H9 (cell line): ENCODE measurements at regions not wholly inside any gene's neighbourhood (a gene's known extent, or its start where the extent isn't known, plus 50 kb on each side); places are given as distances from the start of the nearest gene placed in this dataset.

Experiments
- DNase-seq: peaks from one replicate; pipeline ENCODE4 v3.0.0-alpha.2; 2017
- H2AFZ ChIP-seq: one replicate; pipeline ENCODE4 v1.6.1; 2013; ENCODE audit warnings: mild to moderate bottlenecking, low read length, control low read depth, moderate library complexity
- H2AK5ac ChIP-seq: 2 replicates; pipeline ENCODE4 v1.6.1; 2013; ENCODE audit warnings: low read length, control low read depth, mixed read lengths; ENCODE audit not compliant: insufficient read length
- H2BK120ac ChIP-seq: one replicate; pipeline ENCODE4 v1.6.1; 2013; ENCODE audit warnings: low read depth, mild to moderate bottlenecking, low read length, control low read depth, inconsistent platforms; ENCODE audit not compliant: poor library complexity, severe bottlenecking
- H2BK12ac ChIP-seq: 2 replicates; pipeline ENCODE4 v1.6.1; 2013; ENCODE audit warnings: low read length, control low read depth, mixed read lengths, low read depth; ENCODE audit not compliant: insufficient read length
- H2BK15ac ChIP-seq: 2 replicates; pipeline ENCODE4 v1.6.1; 2013; ENCODE audit warnings: low read depth, low read length, control low read depth
- H2BK20ac ChIP-seq: one replicate; pipeline ENCODE4 v1.6.1; 2013; ENCODE audit warnings: low read depth, mild to moderate bottlenecking, low read length, control low read depth, inconsistent platforms; ENCODE audit not compliant: poor library complexity, severe bottlenecking
- H2BK5ac ChIP-seq: 2 replicates; pipeline ENCODE4 v1.6.1; 2013; ENCODE audit warnings: low read length, control low read depth, mixed read lengths; ENCODE audit not compliant: insufficient read length
- H3K14ac ChIP-seq: 2 replicates; pipeline ENCODE4 v1.6.1; 2013; ENCODE audit warnings: low read length, control low read depth; ENCODE audit not compliant: insufficient read depth
- H3K18ac ChIP-seq: 2 replicates; pipeline ENCODE4 v1.6.1; 2013; ENCODE audit warnings: low read depth, mild to moderate bottlenecking, mixed read lengths, low read length, control low read depth; ENCODE audit not compliant: insufficient read length
- H3K23ac ChIP-seq: 2 replicates; pipeline ENCODE4 v1.6.1; 2013; ENCODE audit warnings: low read length, control low read depth, mixed read lengths, low read depth; ENCODE audit not compliant: insufficient read length
- H3K23me2 ChIP-seq: 2 replicates; pipeline ENCODE4 v1.6.1; 2013; ENCODE audit warnings: low read depth, mild to moderate bottlenecking, mixed read lengths, low read length, control low read depth; ENCODE audit not compliant: insufficient read length, poor library complexity, severe bottlenecking
- H3K27ac ChIP-seq: 2 replicates; pipeline ENCODE4 v1.5.1; 2013; ENCODE audit warnings: low read length, control low read depth, mixed read lengths, low read depth; ENCODE audit not compliant: insufficient read length
- H3K27me3 ChIP-seq: 2 replicates; pipeline ENCODE4 v1.6.1; 2013; ENCODE audit warnings: low read length, control low read depth, inconsistent platforms; ENCODE audit not compliant: insufficient read depth
- H3K4ac ChIP-seq: 2 replicates; pipeline ENCODE4 v1.6.1; 2013; ENCODE audit warnings: low read depth, mild to moderate bottlenecking, control low read depth, inconsistent platforms, low read length, moderate library complexity
- H3K4me1 ChIP-seq: 2 replicates; pipeline ENCODE4 v1.6.1; 2013; ENCODE audit warnings: low read length, control low read depth, inconsistent platforms; ENCODE audit not compliant: insufficient read depth
- H3K4me2 ChIP-seq: 2 replicates; pipeline ENCODE4 v1.6.1; 2013; ENCODE audit warnings: low read length, control low read depth, mixed read lengths; ENCODE audit not compliant: insufficient read length, insufficient read depth
- H3K56ac ChIP-seq: 2 replicates; pipeline ENCODE4 v1.6.1; 2013; ENCODE audit warnings: low read depth, mild to moderate bottlenecking, mixed read lengths, low read length, control low read depth; ENCODE audit not compliant: insufficient read length
- H3K79me1 ChIP-seq: 2 replicates; pipeline ENCODE4 v1.6.1; 2013; ENCODE audit warnings: low read depth, mild to moderate bottlenecking, moderate library complexity, low read length, control low read depth, inconsistent platforms; ENCODE audit not compliant: insufficient read depth, poor library complexity, severe bottlenecking
- H3K79me2 ChIP-seq: 2 replicates; pipeline ENCODE4 v1.6.1; 2013; ENCODE audit warnings: low read length, control low read depth, inconsistent platforms; ENCODE audit not compliant: insufficient read depth
- H3K9ac ChIP-seq: 2 replicates; pipeline ENCODE4 v1.6.1; 2013; ENCODE audit warnings: low read length, control low read depth, mixed read lengths; ENCODE audit not compliant: insufficient read length; ENCODE audit errors: extremely low read depth
- H3K9me3 ChIP-seq: one replicate; pipeline ENCODE4 v1.6.1; 2013; ENCODE audit warnings: low read depth, low read length, inconsistent platforms; ENCODE audit not compliant: control insufficient read depth
- H3T11ph ChIP-seq: one replicate; pipeline ENCODE4 v1.6.1; 2013; ENCODE audit warnings: mild to moderate bottlenecking, low read length, control low read depth, inconsistent platforms
- H4K20me1 ChIP-seq: one replicate; pipeline ENCODE4 v1.6.1; 2013; ENCODE audit not compliant: control insufficient read depth, insufficient read length, insufficient read depth
- H4K5ac ChIP-seq: 2 replicates; pipeline ENCODE4 v1.6.1; 2013; ENCODE audit warnings: low read depth, mild to moderate bottlenecking, mixed read lengths, low read length, control low read depth; ENCODE audit not compliant: insufficient read length
- H4K8ac ChIP-seq: replicated peaks from 2 replicates; pipeline ENCODE4 v1.6.1; 2013; ENCODE audit warnings: low read length, control low read depth, mixed read lengths, low read depth; ENCODE audit not compliant: insufficient read length
- H4K91ac ChIP-seq: 2 replicates; pipeline ENCODE4 v1.6.1; 2013; ENCODE audit warnings: low read depth, mild to moderate bottlenecking, moderate library complexity, mixed read lengths, low read length, control low read depth; ENCODE audit not compliant: insufficient read length
- H3K27ac Mint-ChIP-seq, 3 experiments: 2 replicates in 2 of 3; 3 replicates in 1 of 3; pipeline ENCODE4 v1.8.0; 2020 to 2021; ENCODE audit warnings: mixed read lengths in 3 of 3, mild to moderate bottlenecking in 1 of 3, moderate library complexity in 1 of 3
- H3K27me3 Mint-ChIP-seq: 2 replicates; pipeline ENCODE4 v1.8.0; 2021; ENCODE audit warnings: low read depth, mild to moderate bottlenecking, moderate library complexity, mixed read lengths
- H3K36me3 Mint-ChIP-seq, 3 experiments: 2 replicates in 2 of 3; 3 replicates in 1 of 3; pipeline ENCODE4 v1.8.0; 2020 to 2021; ENCODE audit warnings: low read depth in 3 of 3, mixed read lengths in 3 of 3; ENCODE audit not compliant: insufficient read depth in 1 of 3
- H3K4me1 Mint-ChIP-seq, 2 experiments: 2 replicates each; pipeline ENCODE4 v1.8.0; 2020; ENCODE audit warnings: mixed read lengths in 2 of 2
- H3K4me3 Mint-ChIP-seq, 2 experiments: 2 replicates in 1 of 2; 3 replicates in 1 of 2; pipeline ENCODE4 v1.8.0; 2020 to 2021; ENCODE audit warnings: mild to moderate bottlenecking in 2 of 2, mixed read lengths in 2 of 2, moderate library complexity in 1 of 2
- H3K9me3 Mint-ChIP-seq, 2 experiments: 2 replicates in 1 of 2; 3 replicates in 1 of 2; pipeline ENCODE4 v1.8.0; 2020; ENCODE audit warnings: mild to moderate bottlenecking in 2 of 2, mixed read lengths in 2 of 2, moderate library complexity in 1 of 2
- CTCF ChIP-seq: fragments of 200-600 bp; sonication (generic); conservative IDR thresholded peaks from 3 replicates; pipeline ENCODE4 v1.8.0; 2021; ENCODE audit warnings: antibody characterized with exemption, mild to moderate bottlenecking
- WGBS: extraction: QIAGEN DNeasy Blood & Tissue Kit; methylation state at CpG from one replicate; pipeline ENCODE4 v1.1.7; 2013; ENCODE audit warnings: missing lambda C conversion rate, low lambda C conversion rate, mixed read lengths; ENCODE audit not compliant: insufficient read length; ENCODE audit errors: extremely low coverage; 5-methylcytosine and 5-hydroxymethylcytosine counted together

GRCh38 chr12:131641315-131641714, 69.6 kb upstream of the SFSWAP start:
- Histone ChIP-seq H3K4ac (no peak overlapping the region), H2BK12ac (no peak overlapping the region), H3K27me3 (no peaks in the 10 kb centered on the region), H2BK5ac (no peak overlapping the region), H3K27ac (no peak overlapping the region), H2AK5ac (no peak overlapping the region), H3K23me2 (no peaks in the 10 kb centered on the region), H3K9me3 (no peaks in the 10 kb centered on the region), H3K23ac (no peak overlapping the region), H2BK120ac (no peak overlapping the region), H2BK15ac (no peak overlapping the region), H3K79me2 (no peaks in the 10 kb centered on the region), H3K18ac (no peak overlapping the region), H3K9ac (no peak overlapping the region), H3K79me1 (no peaks in the 10 kb centered on the region), H4K20me1 (no peaks in the 10 kb centered on the region), H3K56ac (no peak overlapping the region), H3K4me1 (peaks cover 5% of the 10 kb centered on the region; the same call in 1 of the 2 replicates), H3K14ac (no peak overlapping the region), H4K91ac (no peak overlapping the region), H3T11ph (no peak overlapping the region), H4K5ac (no peak overlapping the region), H3K4me2 (no peak overlapping the region), H2AFZ (no peak overlapping the region), H2BK20ac (no peak overlapping the region), H4K8ac (no peak overlapping the region)
- DNase-seq: peak; percentile 26
- peaks cover 20 to 31% of the 10 kb centered on the region in 2 experiments for H3K4me1 Mint-ChIP-seq
- H3K36me3 Mint-ChIP-seq: peaks cover 0 to 3% (median 0%) of the 10 kb centered on the region in 3 experiments; a peak in 2 of 7 replicates
- no CpG with 5 or more reads among the region's 9 CpGs for WGBS
- no peak overlapping the region; a peak in 1 of 7 replicates for H3K27ac Mint-ChIP-seq
- H3K4me3 Mint-ChIP-seq: no peak overlapping the region
- H3K27me3 Mint-ChIP-seq: peaks cover 11% of the 10 kb centered on the region
- H3K9me3 Mint-ChIP-seq: no peaks in the 10 kb centered on the region; a peak in 3 of 5 replicates
- no peak for TF ChIP-seq CTCF
